Activated gamma-delta T cell treated with anti-CD3 and anti-CD28 coated beads, Interleukin-2, amount 50 U/mL, for 16 hours (primary cell): ENCODE measurements at regions not wholly inside any gene's neighbourhood (a gene's known extent, or its start where the extent isn't known, plus 50 kb on each side); places are given as distances from the start of the nearest gene placed in this dataset.
"Not testable (repeated sequence)": the region's sequence is repeated elsewhere in the genome, so short reads cannot be mapped to it uniquely, and the experiment has no call there.

ENCODE experiments used
- DNase-seq: peaks from one replicate; pipeline ENCODE4 v3.0.0-alpha.2; 2020; ENCODE audit warnings: low read depth

- DNase-seq: no peak
Observed at GRCh38 chr5:166617507-166617906, 1673.9 kb upstream of the WWC1 start.

- no peak for DNase-seq
Observed at GRCh38 chr5:166618526-166618925, 1672.9 kb upstream of the WWC1 start.

- DNase-seq: no peak
Observed at GRCh38 chr5:166624573-166624972, 1666.9 kb upstream of the WWC1 start.

GRCh38 chr5:166625210-166625865 lies 1666.1 kb upstream of the WWC1 start:
- no peak for DNase-seq

GRCh38 chr5:166637295-166637694 lies 1654.2 kb upstream of the WWC1 start:
- DNase-seq: no peak

GRCh38 chr5:166639151-166639550 lies 1652.3 kb upstream of the WWC1 start:
- DNase-seq: no peak

GRCh38 chr5:166640136-166640535 lies 1651.3 kb upstream of the WWC1 start:
- DNase-seq: not testable (repeated sequence)

- DNase-seq: no peak
Observed at GRCh38 chr5:166648736-166649135, 1642.7 kb upstream of the WWC1 start.

- DNase-seq: no peak
Observed at GRCh38 chr5:166649676-166650075, 1641.8 kb upstream of the WWC1 start.

GRCh38 chr5:166651234-166651633 lies 1640.2 kb upstream of the WWC1 start:
- no peak for DNase-seq

- DNase-seq: no peak
Observed at GRCh38 chr5:166671811-166672210, 1619.6 kb upstream of the WWC1 start.

- DNase-seq: no peak
Observed at GRCh38 chr5:166672431-166672830, 1619.0 kb upstream of the WWC1 start.

- no peak for DNase-seq
Observed at GRCh38 chr5:166677891-166678290, 1613.6 kb upstream of the WWC1 start.

- DNase-seq: no peak
Observed at GRCh38 chr5:166679331-166679730, 1612.1 kb upstream of the WWC1 start.

GRCh38 chr5:166695326-166695725 lies 1596.1 kb upstream of the WWC1 start:
- no peak for DNase-seq

- no peak for DNase-seq
Observed at GRCh38 chr5:166708291-166708690, 1583.2 kb upstream of the WWC1 start.

- DNase-seq: no peak
Observed at GRCh38 chr5:166709691-166710090, 1581.8 kb upstream of the WWC1 start.

- no peak for DNase-seq
Observed at GRCh38 chr5:166710271-166710670, 1581.2 kb upstream of the WWC1 start.

GRCh38 chr5:166712447-166713185 lies 1578.8 kb upstream of the WWC1 start:
- no peak for DNase-seq

GRCh38 chr5:166713295-166713694 lies 1578.2 kb upstream of the WWC1 start:
- no peak for DNase-seq

GRCh38 chr5:166716856-166717492 lies 1574.5 kb upstream of the WWC1 start:
- DNase-seq: no peak

- no peak for DNase-seq
Observed at GRCh38 chr5:166719991-166720390, 1571.5 kb upstream of the WWC1 start.

GRCh38 chr5:166722939-166723338 lies 1568.5 kb upstream of the WWC1 start:
- DNase-seq: no peak
